RWPE2 (cell line): ENCODE measurements at regions not wholly inside any gene's neighbourhood (a gene's known extent, or its start where the extent isn't known, plus 50 kb on each side); places are given as distances from the start of the nearest gene placed in this dataset.

Experiments used
- ATAC-seq: fragments of 200-7000 bp; cut with Tn5 transposase; 3 replicates; pipeline ENCODE4 v1.9.1; 2021; ENCODE audit warnings: low read depth
- DNase-seq: peaks from one replicate; pipeline ENCODE4 v3.0.0-alpha.2; 2020; ENCODE audit warnings: low spot score
- H3K27ac ChIP-seq: fragments of 450-650 bp; 2 replicates; pipeline ENCODE4 v1.5.1; 2017; ENCODE audit warnings: mild to moderate bottlenecking; ENCODE audit not compliant: poor library complexity, severe bottlenecking
- H3K27me3 ChIP-seq: fragments of 250-450 bp; sonication (Bioruptor Pico); 2 replicates; pipeline ENCODE4 v1.5.1; 2021; ENCODE audit warnings: mild to moderate bottlenecking, moderate library complexity; ENCODE audit not compliant: insufficient read depth, poor library complexity, severe bottlenecking
- H3K36me3 ChIP-seq: fragments of 250-450 bp; sonication (Bioruptor Pico); 2 replicates; pipeline ENCODE4 v1.5.1; 2020; ENCODE audit warnings: low read depth, mild to moderate bottlenecking, moderate library complexity
- H3K4me1 ChIP-seq: fragments of 250-450 bp; sonication (Bioruptor Pico); 2 replicates; pipeline ENCODE4 v1.5.1; 2021; ENCODE audit warnings: mild to moderate bottlenecking, moderate library complexity; ENCODE audit not compliant: insufficient read depth, poor library complexity, severe bottlenecking
- H3K4me3 ChIP-seq: fragments of 250-450 bp; sonication (Bioruptor Pico); 2 replicates; pipeline ENCODE4 v1.5.1; 2021; ENCODE audit warnings: mild to moderate bottlenecking, moderate library complexity; ENCODE audit not compliant: severe bottlenecking
- H3K9me3 ChIP-seq: fragments of 250-450 bp; sonication (Bioruptor Pico); 2 replicates; pipeline ENCODE4 v1.5.1; 2021; ENCODE audit warnings: mild to moderate bottlenecking, moderate library complexity; ENCODE audit not compliant: severe bottlenecking
- TF ChIP-seq, protein P1 (sequence below): fragments of 450-650 bp; IDR thresholded peaks from one replicate; pipeline ENCODE4 v1.5.1; 2017; ENCODE audit warnings: mild to moderate bottlenecking, moderate library complexity; ENCODE audit not compliant: poor library complexity, severe bottlenecking

- ATAC-seq (no peak), DNase-seq (no peak)
- Histone ChIP-seq H3K36me3 (no peaks in the 10 kb centered on the region), H3K27me3 (no peaks in the 10 kb centered on the region), H3K27ac (no peak overlapping the region), H3K4me3 (no peak overlapping the region), H3K9me3 (no peaks in the 10 kb centered on the region), H3K4me1 (no peaks in the 10 kb centered on the region)
- TF ChIP-seq, protein P1, sequence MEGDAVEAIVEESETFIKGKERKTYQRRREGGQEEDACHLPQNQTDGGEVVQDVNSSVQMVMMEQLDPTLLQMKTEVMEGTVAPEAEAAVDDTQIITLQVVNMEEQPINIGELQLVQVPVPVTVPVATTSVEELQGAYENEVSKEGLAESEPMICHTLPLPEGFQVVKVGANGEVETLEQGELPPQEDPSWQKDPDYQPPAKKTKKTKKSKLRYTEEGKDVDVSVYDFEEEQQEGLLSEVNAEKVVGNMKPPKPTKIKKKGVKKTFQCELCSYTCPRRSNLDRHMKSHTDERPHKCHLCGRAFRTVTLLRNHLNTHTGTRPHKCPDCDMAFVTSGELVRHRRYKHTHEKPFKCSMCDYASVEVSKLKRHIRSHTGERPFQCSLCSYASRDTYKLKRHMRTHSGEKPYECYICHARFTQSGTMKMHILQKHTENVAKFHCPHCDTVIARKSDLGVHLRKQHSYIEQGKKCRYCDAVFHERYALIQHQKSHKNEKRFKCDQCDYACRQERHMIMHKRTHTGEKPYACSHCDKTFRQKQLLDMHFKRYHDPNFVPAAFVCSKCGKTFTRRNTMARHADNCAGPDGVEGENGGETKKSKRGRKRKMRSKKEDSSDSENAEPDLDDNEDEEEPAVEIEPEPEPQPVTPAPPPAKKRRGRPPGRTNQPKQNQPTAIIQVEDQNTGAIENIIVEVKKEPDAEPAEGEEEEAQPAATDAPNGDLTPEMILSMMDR = no peak
Observed at GRCh38 chr12:19659086-19659485, 219.8 kb downstream of the AEBP2 start.

GRCh38 chr12:19659501-19659900 is 220.2 kb downstream of the AEBP2 start:
- no peak overlapping the region for H3K27ac ChIP-seq
- no peaks in the 10 kb centered on the region for H3K9me3 ChIP-seq
- ATAC-seq (no peak), DNase-seq (no peak)
- no peaks in the 10 kb centered on the region for H3K4me1 ChIP-seq
- TF ChIP-seq, protein P1 = no peak
- no peaks in the 10 kb centered on the region for H3K27me3 ChIP-seq
- H3K4me3 ChIP-seq = no peak overlapping the region
- H3K36me3 ChIP-seq = no peaks in the 10 kb centered on the region

GRCh38 chr12:19665121-19665900 is 226.0 kb downstream of the AEBP2 start:
- no peaks in the 10 kb centered on the region for H3K27me3 ChIP-seq
- no peak overlapping the region for H3K4me3 ChIP-seq
- no peak overlapping the region for H3K27ac ChIP-seq
- TF ChIP-seq, protein P1 = no peak
- H3K36me3 ChIP-seq = no peaks in the 10 kb centered on the region
- H3K9me3 ChIP-seq = no peaks in the 10 kb centered on the region
- no peaks in the 10 kb centered on the region for H3K4me1 ChIP-seq
- ATAC-seq (no peak), DNase-seq (no peak)

DNA sequence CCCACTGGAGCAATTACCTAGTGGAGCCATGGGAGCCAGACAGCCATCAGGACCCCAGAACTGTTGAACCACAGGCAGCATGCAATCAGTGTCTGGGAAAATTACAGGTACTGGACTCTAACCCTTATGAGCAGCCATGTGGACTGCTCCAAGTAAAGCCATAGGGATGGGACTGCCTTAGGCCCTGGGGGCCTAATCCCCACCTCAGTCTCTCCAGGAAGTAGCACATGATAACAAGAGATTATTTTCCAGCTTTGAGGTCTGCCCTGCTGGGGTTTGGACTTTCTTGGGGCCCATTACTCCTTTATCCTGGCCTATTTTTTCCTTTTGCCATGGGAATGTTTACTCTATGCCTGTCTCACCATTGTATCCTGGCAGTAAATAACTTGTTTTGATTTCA is 226.8 kb downstream of the AEBP2 start:
- H3K27ac ChIP-seq = no peak overlapping the region
- no peak overlapping the region for H3K4me3 ChIP-seq
- ATAC-seq (no peak), DNase-seq (no peak)
- H3K27me3 ChIP-seq = no peaks in the 10 kb centered on the region
- H3K4me1 ChIP-seq = no peaks in the 10 kb centered on the region
- no peaks in the 10 kb centered on the region for H3K9me3 ChIP-seq
- TF ChIP-seq, protein P1 = no peak
- no peaks in the 10 kb centered on the region for H3K36me3 ChIP-seq

- no peaks in the 10 kb centered on the region for H3K27me3 ChIP-seq
- no peaks in the 10 kb centered on the region for H3K4me1 ChIP-seq
- no peaks in the 10 kb centered on the region for H3K9me3 ChIP-seq
- DNase-seq (no peak), ATAC-seq (no peak)
- no peaks in the 10 kb centered on the region for H3K36me3 ChIP-seq
- TF ChIP-seq, protein P1 = no peak
- no peak overlapping the region for H3K27ac ChIP-seq
- no peak overlapping the region for H3K4me3 ChIP-seq
Observed at GRCh38 chr12:19669793-19670192, 230.5 kb downstream of the AEBP2 start.
